OCI-LY7 (cell line): ENCODE measurements at regions not wholly inside any gene's neighbourhood (a gene's known extent, or its start where the extent isn't known, plus 50 kb on each side); places are given as distances from the start of the nearest gene placed in this dataset.

Source experiments
- CTCF ChIP-seq: fragments of 200-600 bp; sonication (generic); conservative IDR thresholded peaks from 2 replicates; pipeline ENCODE4 v1.5.1; 2014; ENCODE audit warnings: mild to moderate bottlenecking, antibody characterized with exemption, low read length, moderate library complexity, mixed read lengths
- EZH2phosphoT487 ChIP-seq: fragments of 200-600 bp; sonication (generic); IDR thresholded peaks from 2 replicates; pipeline ENCODE4 v1.6.1; 2018; ENCODE audit warnings: low read depth, borderline replicate concordance, mild to moderate bottlenecking, mixed run types, antibody characterized with exemption, low read length, moderate library complexity, mixed read lengths

GRCh38 chr3:144516589-144516988, 545.0 kb downstream of the DIPK2A start:
- TF ChIP-seq CTCF, result no peak
- TF ChIP-seq EZH2phosphoT487, result no peak
